Thyroid gland (tissue), 4 donors: ENCODE measurements at regions not wholly inside any gene's neighbourhood (a gene's known extent, or its start where the extent isn't known, plus 50 kb on each side); places are given as distances from the start of the nearest gene placed in this dataset.

Experiments used
- CTCF ChIP-seq, 6 experiments: fragments of 200-600 bp in 3 of 6; fragments of 450-650 bp in 3 of 6; sonication (generic) in 3 of 6; IDR thresholded peaks; one replicate each; pipeline ENCODE4 v1.5.1; 2016 to 2019; ENCODE audit warnings: antibody characterized with exemption in 6 of 6, mild to moderate bottlenecking in 2 of 6, inconsistent platforms in 1 of 6, moderate library complexity in 1 of 6
- POLR2A ChIP-seq, 2 donors: fragments of 450-650 bp; IDR thresholded peaks; one replicate each; pipeline ENCODE4 v1.6.1; 2017; ENCODE audit warnings: antibody characterized with exemption in 2 of 2, mild to moderate bottlenecking in 2 of 2, moderate library complexity in 1 of 2

- TF ChIP-seq CTCF (IDR thresholded peaks at IDR 0.05), result no peak
- TF ChIP-seq POLR2A (IDR thresholded peaks at IDR 0.05), result no peak
Observed at GRCh38 chr13:33541962-33542308, 256.4 kb upstream of the STARD13 start.
